OCI-M2 (cell line): ENCODE measurements at regions not wholly inside any gene's neighbourhood (a gene's known extent, or its start where the extent isn't known, plus 50 kb on each side); places are given as distances from the start of the nearest gene placed in this dataset.

ENCODE experiments used
- DNase-seq: peaks from one replicate; lab custom pipeline; 2025; ENCODE audit not compliant: unreplicated experiment; lab: John Stamatoyannopoulos, UW

DNA sequence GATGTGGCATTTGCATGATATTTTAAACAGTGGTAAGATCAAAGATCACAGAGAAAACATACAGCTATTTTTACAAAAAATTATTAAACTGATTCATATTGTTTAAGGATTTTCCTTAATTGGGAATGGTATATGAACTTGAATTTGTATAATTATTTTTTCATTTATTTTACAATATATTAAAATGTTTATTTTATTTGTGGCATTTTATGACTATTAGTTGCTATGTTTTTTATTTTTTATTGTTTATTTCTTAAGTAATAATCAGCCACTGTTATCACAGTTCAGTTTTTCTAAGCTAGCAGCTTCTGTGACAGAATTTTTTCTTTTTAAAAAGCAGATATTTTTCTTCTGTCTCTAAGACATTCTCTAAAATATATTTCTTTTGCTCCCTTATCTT, 387.0 kb upstream of the KHDRBS2 start:
- no peak for DNase-seq

DNA sequence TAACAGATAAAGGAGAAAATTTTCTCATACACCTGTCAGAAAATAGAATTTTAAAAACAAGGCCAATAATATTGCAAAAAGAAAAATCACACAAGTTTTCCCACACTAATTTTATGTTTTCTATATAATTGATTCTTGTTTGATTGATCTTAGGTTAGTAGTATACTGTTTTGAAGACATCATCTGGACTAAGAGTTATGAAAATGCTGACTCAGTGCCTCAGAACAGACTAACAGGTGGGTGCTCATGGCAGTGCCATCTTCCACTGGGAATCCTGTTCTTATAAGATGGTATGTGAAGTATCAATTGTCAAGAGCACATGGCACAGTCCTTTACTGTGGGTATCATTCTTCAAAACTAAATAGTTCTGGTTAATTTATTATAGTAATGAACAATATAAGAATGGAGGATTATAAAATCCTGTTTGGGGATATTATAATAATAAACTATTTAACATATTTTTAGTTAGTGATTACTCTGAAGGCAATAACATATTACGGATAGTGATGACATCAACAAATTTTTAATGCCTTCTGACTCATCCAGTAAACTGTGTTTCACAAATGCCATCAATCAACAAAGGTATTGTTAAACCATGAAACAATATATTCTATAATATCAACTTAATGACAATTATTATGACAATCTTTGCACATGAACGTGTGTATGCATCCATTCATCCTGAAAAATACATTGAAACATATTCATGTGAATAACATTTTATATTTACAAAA, 384.6 kb upstream of the KHDRBS2 start:
- no peak for DNase-seq

DNA sequence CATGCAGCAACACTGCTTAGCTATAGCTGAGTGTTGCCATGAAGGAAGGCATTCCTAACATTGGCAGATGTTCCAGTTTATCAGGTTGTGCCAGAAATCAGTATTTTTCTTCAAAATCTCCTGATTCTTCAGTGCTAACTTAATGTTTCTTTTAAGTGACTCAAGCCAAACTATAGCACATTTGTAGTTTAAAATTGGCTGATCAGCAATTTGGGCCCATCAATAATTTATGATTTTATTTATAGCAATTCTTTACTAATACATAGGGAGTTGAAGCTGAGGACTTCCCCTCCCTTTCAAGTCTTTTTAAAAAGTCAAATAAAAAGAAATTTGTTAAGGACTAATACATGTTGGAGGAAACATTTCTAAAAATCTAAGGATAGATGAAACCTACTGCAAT, 383.8 kb upstream of the KHDRBS2 start:
- no peak for DNase-seq

DNA sequence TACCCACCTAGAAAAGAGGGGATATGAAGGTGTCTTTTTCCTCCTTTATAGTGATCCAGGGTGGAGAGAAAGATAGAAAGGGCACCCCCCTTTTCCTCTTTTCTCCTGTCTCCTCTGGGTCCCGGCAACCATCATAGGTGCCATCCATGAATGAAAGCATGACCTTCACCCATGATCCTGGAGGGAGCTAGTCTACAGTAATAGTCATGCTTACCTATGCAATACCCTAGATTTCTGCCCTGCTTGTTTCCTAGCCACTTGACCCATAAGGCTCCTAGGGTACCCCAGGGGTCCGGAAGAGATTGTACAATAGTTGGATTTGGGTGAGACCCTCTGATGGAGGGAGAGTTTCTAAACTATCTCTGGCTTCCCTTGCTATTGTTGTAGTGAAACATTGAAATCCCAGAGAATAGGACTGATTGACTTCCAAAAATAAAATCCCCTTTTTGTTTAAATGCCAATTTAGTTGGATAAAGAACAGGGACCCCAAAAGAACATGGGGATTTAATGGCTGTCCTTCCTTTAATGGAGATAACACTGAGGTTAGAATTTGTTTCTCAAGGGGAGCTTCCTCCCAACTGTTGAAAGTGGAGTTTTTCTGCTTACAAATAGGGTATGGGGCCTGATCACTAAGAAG, 366.8 kb upstream of the KHDRBS2 start:
- DNase-seq = no peak

DNA sequence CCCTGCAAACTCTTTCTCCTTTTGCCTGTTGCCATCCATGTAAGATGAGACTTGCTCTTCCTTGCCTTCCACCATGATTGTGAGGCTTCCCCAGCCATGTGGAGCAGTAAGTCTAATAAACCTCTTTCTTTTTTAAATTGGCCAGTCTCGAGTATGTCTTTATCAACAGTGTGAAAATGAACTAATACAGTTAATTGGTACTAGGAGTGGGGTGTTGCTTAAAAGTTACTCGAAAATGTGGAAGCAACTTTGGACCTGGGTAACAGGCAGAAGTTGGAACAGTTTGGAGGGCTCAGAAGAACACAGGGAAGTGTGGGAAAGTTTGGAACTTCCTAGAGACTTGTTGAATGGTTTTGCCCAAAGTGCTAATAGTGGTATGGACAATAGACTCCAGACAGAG, 359.2 kb upstream of the KHDRBS2 start:
- DNase-seq = no peak

DNA sequence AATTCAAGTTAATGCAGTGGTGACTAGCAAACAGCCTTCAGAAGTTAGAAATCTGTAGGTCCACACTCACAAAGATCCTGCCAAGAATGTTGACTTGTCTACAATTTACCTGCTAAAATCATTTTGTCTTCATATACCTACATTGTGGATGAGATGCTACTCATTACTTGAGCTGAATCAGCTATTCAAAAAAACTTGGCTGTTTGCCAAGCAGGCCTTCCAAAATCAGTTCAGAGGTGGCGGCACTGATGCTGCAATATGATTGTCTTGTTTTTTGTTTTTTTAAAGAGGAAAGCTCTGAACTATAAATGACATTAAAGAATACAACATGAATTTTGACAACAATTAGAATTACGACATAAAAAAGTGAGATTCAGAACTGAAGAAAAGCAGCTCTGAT, 354.7 kb upstream of the KHDRBS2 start:
- DNase-seq = no peak

DNA sequence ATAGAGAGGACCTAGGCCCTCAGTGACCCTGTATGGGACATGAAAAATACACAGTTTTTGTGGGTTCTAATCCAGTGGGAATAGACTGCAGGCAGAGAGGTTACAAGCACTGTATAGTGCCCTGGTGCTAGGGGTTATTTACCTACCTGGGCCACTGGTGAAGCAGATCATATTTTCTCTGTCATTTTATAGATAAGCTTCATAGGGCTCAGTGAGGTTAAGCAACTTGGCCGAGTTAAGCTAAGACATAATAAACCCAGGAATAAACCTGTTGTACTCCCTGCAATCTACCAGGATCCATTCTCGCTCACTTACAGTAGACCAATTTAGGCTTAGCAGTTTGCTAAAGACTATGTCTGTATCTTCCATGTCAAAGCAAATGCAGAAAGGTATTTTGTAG, 340.6 kb upstream of the KHDRBS2 start:
- DNase-seq = no peak

DNA sequence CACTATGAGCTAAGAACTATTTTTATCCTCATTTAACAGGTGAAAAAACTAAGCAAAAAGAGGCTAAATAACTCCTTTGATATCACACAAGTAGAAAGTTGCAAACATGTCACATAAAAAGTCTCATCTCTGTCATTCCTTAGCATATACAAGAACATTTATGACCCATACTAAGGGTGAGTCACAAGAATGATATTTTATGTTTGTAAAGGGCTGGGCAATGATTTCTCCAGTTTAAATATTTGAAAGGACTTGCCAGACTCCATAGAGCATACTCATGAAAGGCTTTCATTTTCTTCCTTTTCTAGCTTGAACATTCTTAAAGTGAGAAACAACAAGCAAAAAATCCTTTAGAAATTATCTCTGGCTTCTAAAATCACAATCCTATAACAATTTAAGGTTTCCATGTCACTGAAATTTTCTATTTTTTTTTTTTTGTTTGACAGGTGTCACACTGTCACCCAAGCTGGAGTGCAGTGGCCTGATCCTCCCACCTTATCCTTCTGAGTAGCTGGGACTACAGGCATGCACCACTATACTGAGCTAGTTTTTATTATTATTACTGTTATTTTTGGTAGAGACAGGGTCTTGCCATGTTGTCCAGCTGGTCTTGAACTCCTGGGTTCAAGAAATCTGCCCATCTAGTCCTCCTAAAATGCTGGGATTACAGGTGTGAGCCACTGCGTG, 338.0 kb upstream of the KHDRBS2 start:
- no peak for DNase-seq

DNA sequence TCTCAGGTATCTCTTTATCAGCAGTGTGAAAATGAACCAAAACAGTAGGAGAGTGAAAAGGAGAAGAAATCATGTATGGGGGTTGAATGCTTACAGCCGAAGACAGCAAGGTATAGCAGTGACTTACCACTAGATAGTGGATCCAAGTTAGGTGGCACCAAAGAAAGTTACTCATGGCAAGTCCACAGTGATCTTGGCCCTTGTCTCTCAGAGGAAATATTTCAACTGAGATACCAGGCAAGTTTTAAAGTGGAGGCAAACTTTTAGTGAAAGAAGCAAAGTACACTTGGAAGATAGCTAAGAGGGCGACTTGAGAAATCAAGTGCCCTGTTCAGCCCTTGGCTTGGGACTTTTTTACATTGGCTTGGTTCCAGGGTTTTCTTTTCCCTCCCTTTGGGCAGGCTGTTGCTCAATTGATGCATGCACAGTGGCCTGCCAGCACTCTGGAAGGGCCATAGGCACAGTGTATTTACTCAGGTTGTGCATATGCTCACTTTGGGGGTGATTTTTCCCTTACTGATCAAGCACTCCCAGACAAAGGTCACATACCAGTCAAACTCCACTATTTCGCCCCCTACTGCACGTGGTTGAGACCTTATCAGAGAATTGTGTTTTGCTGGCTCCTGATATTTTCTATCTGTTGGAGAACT, 329.5 kb upstream of the KHDRBS2 start:
- DNase-seq = no peak

DNA sequence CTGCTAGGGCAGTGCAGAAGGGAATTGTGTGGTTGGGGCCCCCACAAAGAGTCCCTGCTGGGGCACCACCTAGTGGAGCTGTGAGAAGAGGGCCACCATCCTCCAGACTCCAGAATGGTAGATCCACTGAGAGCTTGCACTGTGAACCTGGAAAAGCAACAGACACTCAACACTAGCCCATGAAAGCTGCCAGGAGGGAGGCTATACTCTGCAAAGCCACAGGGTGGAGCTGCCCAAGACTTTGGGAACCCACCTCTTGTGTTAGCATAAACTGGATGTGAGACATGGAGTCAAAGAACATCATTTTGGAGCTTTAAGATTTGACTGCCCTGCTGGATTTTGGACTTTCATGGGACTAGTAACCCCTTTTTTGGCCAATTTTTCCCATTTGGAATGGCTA, 328.4 kb upstream of the KHDRBS2 start:
- no peak for DNase-seq

DNA sequence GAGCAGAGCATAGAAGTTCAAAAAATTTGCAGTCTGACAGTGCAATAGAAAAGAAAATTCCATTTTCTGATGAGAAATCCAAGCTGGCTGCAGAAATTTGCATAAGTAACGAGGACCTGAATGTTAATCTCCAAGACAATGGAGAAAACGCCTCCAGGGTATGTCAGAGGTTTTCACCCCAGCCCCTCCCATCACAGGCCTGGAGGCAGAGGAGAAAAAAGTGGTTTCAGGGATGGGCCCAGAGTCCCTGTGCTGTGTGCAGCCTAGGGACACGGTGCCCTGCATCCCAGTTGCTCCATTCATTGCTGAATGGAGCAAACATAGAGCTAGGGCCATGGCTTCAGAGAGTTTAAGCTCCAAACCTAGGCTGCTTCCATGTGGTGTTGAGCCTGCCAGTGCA, 327.9 kb upstream of the KHDRBS2 start:
- no peak for DNase-seq

DNA sequence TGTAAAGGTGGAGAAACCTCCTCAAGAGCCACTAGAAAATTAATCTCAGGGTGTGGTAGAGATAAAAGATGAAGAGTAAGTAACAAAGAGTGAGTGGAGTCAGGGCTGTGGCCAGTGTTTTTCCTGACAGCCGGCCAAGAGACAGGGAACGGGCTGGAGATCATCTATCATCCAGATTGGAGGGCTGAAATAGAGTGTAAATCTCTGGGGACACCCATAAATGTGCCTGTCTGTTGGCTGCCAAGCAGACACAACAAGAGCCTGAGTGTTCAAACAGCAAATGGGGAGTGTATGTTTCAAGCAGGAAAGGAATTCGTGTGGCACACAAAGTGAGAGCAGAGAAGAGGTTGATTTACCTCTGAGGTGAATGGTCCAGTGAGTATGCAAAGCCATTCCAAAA, 326.4 kb upstream of the KHDRBS2 start:
- no peak for DNase-seq

DNA sequence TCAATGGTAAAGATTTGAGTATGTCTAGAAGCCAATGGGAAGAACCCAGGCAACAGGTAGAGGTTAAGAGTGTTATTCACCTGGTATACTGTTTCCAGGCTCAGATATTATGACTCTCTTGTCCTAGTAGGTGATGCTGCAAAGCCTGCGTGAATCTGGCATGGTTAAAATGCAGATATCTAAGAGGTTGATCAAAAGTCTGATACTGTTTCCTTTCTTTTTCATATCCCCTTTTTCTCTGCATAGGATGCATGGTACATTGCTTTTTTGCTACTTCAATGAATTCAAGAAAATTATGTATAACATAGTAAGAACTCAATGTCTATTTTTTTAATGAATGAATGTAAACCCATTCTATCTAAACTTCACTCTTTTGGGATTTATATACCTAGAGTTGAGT, 284.3 kb upstream of the KHDRBS2 start:
- no peak for DNase-seq

DNA sequence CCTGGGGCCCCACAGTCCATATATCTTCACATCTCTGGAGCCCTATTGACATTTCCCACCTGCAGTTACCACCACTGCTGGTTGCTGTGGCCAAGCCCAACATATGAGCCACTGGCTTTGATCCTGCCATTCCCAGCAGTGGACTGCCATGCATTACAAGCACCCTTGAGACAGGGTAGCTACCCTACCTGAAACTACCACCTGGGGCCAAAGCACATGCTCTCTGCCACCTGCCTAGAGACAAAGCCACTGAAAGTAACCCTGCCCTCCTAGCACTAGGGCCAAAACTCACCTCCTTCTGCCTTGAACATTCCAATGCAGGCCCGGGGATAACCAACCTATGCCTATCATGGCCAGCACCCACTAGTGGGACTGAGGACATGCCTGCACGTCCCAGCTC, 255.5 kb upstream of the KHDRBS2 start:
- DNase-seq = no peak

DNA sequence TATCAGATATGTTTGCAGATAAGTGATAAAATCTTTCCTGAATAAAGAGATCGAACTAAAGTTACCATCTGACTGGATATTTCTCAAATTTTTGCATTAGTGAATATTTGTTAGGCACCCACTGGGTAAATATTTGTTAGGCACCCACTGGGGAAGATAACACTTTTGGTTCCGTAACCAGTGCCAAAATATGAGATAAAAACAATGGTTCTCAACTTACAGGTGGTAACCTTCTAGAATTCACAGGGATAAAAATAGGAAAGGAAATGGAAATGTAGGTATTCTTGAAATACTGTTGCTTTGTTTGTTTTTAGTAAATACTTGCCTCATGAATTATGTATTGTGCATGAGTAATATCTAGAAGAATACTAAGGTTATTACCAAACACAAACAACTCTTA, 245.0 kb upstream of the KHDRBS2 start:
- no peak for DNase-seq

DNA sequence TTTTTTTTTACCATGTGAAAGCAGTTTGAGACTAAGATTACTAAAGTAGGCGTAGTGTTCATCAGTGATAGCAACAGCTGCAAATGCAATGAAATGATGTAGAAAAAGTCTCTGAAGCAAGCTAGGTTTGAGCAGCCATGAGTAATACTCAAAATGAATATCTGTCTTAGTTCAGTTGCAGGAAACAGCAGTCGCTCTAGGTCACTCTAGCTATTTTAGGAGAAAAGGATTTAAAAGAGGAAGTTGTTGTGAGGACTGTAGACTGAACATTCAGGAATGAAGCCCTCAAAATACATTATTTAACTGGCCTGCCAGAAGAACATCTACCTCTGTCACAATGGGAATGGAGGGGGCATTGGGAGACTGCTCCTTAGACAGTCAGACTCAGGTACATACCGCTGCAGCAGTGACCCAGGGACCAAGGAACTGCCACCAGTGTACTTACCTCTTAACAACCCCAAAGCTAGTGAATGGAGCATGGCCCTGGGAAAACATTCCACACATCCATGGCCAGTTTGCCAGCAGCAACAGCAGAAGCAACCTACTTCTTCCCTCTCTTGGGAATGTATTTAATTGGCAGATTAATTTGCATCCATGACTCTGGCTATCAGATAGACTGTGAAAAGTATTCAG, 243.0 kb upstream of the KHDRBS2 start:
- peak; percentile 20 for DNase-seq

DNA sequence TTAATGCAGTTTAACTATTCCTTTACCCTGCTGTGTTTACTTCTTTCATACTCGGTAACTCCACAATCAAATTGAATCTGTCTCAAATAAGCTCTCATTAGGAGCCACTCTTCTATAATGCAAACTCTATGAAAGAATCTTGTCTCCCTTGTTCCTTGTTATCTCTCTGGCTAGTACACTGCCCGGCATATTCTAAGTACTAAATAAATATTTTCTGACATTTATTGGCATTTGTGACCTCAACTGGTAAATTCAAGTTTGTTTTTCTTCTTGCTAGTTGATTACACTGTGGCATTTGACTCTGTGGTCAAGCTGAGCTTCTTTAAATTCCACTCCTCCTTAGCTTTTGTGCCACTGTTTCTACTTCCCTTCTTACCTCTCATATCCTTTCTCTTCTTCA, 237.6 kb upstream of the KHDRBS2 start:
- DNase-seq = no peak

DNA sequence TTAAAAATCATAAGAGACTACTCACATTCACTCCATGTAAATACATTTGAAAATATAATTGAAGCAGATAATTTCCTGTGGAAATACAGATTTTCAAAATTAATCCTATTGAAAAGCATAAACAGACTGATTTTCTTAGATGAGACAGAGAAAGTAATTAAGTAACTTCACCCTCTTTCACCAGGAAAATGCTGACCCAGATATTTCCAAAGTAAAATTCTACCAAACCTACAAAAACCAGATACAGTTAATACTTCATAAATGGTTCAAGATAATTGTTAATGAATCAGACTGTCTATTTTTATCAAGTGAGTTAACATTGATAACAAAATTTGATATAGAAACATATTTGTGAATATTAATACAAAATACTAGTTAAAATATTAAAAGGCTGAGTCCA, 233.5 kb upstream of the KHDRBS2 start:
- DNase-seq = no peak

DNA sequence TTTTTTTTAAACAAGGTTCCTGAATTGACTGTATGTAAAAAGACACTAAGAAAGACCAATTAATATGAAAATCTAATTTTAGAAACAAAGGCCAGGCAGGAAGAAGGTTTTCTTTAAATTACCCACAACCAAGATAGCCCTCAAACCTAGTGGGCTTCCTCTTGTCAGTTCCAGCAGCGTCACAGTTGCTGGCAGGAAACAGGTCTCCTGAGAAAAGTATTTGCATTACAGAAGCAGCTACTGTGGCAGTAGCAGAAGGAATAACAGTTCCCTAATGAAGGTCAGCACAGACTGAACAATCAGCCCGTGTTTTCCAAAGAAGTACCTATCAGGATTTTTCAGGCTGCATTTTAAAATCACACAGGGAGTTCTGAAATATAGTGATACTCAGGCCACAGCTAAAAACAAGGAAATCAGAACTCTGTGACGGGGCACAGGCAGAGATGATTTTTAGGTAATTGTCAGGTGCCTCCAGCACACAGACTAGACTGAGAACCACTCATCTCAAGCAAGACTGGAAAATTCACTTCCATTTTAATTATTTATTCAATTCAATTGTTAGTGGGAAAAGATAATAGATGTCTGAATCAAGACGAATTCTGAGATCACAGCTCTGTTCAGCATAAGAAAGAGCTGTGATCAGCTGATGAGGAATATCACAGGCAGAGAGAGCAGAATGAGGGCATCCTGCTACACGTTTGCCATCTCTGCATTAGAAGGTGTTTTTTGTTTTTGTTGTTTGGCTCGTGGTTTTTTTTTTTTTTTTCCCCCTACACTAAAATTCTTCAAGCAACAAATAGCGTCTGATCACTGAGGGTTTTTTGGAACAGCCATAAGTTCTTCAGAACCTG, 230.5 kb upstream of the KHDRBS2 start:
- DNase-seq = no peak

DNA sequence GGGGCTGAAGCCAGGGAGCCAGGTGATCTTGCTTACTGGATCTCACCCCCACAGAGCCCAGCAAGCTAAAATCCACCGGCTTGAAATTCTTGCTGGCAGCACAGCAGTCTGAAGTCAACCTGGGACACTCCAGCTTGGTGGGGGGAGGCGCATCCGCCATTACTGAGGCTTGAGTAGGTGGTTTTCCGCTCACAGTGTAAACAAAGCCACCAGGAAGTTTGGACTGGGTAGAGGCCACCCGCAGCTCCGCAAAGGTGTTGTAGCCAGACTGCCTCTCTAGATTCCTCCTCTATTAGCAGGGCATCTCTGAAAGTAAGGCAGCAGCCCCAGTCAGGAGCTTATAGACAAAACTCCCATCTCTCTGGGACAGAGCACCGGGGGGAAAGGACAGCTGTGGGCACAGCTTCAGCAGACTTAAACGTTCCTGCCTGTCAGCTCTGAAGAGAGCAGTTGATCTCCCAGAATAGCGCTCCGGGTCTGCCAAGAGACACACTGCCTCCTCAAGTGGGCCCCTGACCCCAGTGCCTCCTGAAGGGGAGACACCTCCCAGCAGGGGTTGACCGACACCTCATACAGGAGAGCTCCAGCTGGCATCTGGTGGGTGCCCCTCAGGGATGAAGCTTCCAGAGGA, 206.3 kb upstream of the KHDRBS2 start:
- DNase-seq = no peak
